Myocyte (in vitro differentiated cells): ENCODE measurements at regions not wholly inside any gene's neighbourhood (a gene's known extent, or its start where the extent isn't known, plus 50 kb on each side); places are given as distances from the start of the nearest gene placed in this dataset.

Experiments used
- DNase-seq: peaks from one replicate; pipeline ENCODE4 v3.0.0-alpha.2; 2012; ENCODE audit warnings: low read depth

DNA sequence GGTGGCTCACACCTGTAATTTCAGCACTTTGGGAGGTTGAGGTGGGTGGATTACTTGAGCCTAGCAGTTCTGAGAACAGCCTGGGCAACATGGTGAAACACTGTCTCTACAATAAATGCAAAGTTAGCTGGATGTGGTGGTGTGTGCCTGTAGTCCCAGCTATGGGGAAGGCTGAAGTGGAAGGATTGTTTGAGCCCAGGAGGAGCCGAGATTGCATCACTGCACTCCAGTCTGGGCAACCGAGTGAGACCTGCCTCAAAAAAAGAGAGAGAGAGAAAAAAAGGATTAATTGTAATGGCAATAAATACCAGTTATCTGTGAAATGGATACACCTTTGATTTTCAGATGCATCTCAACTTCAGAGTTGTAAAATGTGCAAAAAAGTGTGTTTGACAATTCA lies 58.8 kb downstream of the SPRY1 start:
- no peak for DNase-seq

- DNase-seq, result no peak
These were observed 65.4 kb downstream of the SPRY1 start for GRCh38 chr4:123462007-123462406.

DNA sequence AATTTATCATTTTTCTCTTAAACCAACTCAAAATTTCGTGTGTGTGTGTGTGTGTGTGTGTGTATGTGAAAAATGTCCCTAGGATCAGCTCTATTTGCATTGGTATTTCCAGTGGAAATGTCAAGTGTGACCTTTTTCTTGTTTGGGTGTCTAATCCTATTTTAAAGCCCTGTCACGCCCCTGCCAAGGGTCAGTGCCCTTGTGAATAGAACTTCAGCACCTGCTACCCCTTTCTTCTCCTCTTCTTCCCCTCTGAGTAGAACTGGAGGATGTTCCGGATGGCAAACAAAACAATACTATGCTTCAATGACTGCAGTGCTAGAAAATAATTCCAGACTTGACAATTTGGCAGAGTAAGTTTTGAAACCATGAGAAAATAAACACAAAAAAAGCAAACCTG lies 67.3 kb downstream of the SPRY1 start:
- no peak for DNase-seq

- no peak for DNase-seq
These were observed 68.8 kb downstream of the SPRY1 start for GRCh38 chr4:123465416-123465815.

- no peak for DNase-seq
These were observed 69.6 kb downstream of the SPRY1 start for GRCh38 chr4:123466080-123466785.

DNA sequence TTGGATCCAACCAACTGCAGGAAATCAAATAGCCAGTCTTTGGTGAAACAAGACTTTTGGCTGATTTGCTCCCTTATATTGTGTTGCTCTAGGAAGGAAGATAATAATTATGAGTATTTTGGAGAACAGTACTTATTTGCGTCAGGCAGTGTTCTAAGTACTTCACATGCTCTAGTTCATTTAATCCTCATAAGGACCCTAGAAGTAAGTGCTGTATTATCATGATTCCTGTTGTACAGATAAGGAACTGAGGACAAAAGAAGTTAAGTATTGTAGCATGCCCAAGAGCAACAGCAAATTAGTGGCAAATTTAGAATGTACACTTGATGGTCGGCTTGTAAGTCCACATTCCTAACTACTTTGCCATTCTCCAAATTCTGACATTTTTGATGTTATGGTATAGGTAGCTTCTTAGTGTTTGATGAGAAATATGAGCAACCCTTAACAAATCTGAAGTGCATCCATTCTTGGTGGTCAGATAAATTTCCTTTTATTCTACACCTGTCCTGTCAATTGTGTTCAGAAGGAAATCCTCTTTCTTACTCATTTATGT lies 72.0 kb downstream of the SPRY1 start:
- DNase-seq, result no peak

- DNase-seq, result no peak
These were observed 72.7 kb downstream of the SPRY1 start for GRCh38 chr4:123469245-123469644.

GRCh38 chr4:123469696-123470095 lies 73.1 kb downstream of the SPRY1 start:
- no peak for DNase-seq

GRCh38 chr4:123470640-123471039 lies 74.0 kb downstream of the SPRY1 start:
- no peak for DNase-seq

DNA sequence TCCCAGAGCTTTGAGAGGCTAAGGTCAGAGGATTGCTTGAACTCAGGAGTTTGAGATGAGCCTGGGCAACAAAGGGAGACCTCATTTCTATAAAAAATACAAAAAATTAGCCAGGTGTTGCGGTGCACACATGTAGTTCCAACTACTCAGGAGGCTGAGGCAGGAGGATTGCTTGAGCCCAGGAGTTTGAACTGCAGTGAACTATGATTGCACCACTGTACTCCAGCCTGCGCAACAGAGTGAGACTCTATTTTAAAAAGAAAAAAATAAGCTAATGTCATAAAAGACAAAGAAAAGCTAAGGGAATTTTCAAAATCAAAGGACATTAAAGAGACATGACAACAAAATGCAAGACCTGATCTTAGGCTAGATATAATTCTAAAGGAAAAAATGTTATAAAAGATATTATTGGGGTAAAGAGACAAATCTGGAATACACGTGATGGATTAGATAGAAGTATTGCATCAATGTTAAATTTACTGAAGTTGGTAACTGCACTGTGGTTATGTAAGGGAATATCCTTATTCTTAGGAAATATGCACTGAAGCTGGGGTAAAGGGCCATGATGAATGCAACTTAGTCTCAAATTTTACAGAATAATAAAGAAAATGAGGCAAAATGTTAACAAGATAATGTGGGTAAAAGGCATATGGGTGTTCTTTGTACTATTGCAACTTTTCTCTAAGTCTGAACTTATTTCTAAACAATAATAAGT lies 75.2 kb downstream of the SPRY1 start:
- DNase-seq, result no peak

DNA sequence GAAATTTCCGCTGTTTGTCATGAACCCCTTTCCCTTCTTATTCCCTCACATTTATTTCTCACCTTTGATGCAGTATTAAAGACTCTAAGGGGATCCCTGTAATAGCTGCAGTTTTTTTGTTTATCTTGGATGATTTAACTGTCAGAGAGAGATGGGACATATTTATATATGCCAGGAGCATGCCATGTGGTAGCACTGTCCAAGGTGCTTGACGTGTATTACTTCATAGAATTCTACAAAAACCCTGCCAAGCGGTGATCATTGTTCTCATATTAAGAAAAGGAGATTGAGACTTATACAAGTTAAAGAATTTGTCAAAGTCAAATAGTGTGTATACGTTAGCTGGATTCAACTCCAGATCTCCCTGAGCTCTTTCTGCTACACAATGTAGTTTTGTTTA lies 78.2 kb downstream of the SPRY1 start:
- DNase-seq, result no peak

- DNase-seq, result no peak
These were observed 79.5 kb downstream of the SPRY1 start for GRCh38 chr4:123476089-123476488.

DNA sequence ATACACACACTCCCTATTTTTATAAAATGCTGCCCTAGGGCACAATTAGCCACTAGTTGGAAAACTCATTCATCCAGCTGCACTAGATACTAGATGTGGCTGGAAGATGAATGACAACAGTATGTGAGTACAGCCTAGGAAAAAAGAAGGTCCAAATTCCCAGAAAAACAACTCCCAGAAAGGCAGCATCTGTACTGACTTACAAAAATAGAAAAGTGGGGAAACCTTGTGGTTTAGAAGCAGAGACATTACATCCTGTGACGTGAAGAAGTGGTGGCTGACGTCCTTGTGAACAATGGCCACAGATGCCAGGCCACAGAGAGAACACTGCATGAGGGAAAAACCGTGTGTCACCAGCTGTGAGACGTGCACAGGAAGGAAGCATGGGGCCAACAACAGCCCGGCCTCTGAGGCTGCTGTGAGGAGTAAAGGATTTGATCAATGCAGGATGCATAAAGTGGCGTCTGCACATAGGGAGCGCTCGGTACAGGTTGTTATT lies 81.2 kb downstream of the SPRY1 start:
- peak; percentile 33 for DNase-seq

DNA sequence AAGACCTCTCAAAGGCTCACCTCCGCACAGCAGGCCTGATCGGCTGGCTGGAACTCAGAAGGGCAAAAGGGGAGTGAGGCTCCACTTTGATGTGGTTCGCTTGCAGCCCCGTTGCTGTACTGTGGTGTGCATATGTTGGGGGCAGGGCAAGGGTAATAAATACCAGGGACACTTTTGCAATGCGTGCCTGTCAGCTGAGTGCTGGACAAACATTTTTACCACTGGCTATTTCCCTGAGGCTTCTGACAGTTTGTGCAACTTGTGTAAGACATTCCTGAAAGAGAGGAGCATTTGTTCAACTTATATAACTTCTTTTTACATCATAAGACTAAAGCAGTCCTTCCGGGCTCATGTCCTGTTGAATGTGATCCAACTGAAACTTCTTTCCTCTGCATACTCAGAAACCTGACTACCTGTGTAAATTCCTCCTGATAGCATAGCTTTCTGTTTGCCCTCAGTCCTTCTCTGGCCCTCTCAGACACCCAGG lies 82.3 kb downstream of the SPRY1 start:
- DNase-seq, result no peak

DNA sequence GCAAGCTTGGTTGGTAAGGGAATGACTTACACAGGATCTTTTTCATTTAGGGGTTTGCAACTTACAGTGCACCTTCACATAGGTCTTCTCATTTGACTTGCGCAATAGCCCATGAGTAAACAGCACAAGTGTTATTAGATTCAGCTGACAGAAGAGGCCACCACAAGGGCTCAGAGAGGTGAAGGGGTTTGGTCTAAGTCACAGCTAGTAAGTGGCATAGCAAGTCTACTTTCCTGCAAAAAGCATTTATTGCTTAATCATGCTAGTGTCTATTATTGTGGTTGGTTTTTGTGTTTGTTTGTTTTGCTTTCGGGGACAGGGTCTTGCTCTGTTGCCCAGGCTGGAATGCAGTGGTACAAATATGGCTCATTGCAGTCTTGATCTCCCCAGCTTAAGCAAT lies 83.3 kb downstream of the SPRY1 start:
- DNase-seq, result no peak

DNA sequence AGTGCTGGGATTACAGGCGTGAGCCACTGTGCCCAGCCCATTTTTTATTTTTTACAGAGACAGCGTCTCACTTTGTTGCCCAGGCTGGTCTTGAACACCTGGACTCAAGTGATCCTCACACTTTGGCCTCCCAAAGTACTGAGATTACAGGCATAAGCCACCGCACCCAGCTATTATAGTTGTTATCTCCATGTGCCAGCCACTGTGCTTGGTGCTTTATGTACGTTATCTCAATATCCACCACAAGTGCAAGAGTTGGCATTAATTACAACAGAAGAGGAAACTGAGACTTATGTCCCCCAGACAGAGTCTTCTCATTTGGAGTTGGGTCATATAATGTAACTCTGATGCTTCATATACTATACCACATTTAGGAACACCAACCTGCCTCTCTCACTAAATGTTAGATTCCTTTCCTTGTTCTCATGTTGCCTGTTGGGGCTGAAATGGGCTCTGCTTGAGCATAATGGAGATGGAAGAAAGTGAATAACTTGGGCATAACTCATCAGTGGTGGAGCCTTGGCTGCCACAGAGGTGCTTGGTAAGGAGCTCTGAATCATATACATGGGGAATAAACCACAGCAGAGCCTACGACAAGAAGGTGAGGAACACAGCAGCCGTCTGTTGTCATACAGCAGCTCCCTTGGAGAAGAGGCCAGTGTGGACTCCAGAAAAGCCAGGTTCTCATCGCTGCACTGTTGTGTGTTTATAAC lies 84.3 kb downstream of the SPRY1 start:
- no peak for DNase-seq

- DNase-seq, result no peak
These were observed 85.1 kb downstream of the SPRY1 start for GRCh38 chr4:123481717-123482116.

DNA sequence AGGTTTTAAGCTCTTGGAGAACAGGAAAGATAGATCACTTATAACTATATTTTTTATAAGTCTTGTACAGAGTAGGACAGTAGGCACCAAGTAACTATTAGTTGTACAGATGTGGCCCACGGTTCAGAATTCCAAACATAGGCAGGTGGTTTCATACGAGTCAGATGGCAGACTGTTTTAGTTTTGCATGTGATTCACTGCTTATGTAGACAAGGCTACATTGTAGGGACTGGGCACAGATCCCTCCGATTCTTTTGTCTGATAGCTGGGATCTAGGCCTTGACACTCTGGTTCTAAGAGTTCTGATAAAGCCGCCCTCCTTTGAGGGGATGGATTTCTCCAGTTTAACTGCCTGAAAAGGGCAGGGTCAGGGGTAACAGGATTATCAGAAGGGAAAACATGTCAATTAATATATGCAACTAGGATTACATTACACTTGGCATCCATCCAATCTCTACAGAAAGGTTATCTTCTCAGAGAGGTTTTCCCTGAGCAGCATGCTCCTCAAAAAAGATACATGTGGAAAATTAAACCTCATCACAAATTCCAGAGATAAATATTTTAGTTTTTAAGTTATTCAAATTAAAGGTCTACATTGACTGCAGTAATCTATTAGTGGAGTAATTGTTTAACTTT lies 87.8 kb downstream of the SPRY1 start:
- DNase-seq, result no peak

- no peak for DNase-seq
These were observed 89.0 kb downstream of the SPRY1 start for GRCh38 chr4:123485601-123486000.

DNA sequence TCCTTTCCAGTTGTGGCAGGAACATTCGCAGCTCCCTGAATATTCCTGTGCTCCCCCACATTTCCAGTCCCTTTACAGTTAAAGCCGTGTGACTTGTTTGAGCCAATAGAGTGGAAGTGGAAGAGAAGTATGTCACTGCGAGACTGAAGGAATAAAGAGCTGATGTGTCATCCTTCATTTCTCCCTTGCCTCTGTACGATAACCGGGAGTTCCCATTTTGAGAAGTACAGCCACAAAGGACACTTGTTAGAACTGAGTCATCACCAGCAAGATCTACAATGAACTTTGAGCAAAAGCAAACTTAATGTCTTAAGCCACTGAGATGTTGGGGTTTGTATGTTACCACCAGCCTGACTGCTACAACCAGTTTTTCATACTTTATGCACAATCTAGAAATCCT lies 92.3 kb downstream of the SPRY1 start:
- DNase-seq, result peak; percentile 65

GRCh38 chr4:123495530-123495929 lies 98.9 kb downstream of the SPRY1 start:
- peak; percentile 71 for DNase-seq
